ENCODE measurements at regions not wholly inside any gene's neighbourhood (a gene's known extent, or its start where the extent isn't known, plus 50 kb on each side); places are given as distances from the start of the nearest gene placed in this dataset.

DNA sequence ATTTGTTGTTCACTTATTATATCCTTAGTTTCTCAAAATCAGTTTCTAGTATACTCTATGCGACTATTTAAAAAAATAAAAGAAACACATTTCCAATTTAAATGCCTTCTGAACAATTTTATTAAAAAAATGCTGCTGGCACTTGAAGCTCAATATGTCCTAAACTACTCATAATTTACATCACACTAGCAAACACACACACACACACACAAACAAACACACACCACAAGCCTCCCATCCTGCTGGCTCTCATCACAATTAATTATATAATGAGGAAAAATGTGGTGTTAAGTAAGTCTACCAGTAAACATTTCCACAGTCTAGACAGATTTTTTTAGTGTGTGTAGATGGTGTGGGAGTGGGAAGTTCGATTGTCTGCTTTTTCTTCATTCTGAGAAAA, 350.3 kb downstream of the AASDHPPT start:
- CTCF ChIA-PET, result no interaction called here
- Mint-ChIP-seq H3K36me3 (ENCODE audit: low read depth) (no peaks in the 10 kb centered on the region), H3K4me1 (ENCODE audit: low read depth) (no peaks in the 10 kb centered on the region), H3K27me3 (no peaks in the 10 kb centered on the region), H3K27ac (no peak overlapping the region), H3K9me3 (no peaks in the 10 kb centered on the region), H3K4me3 (no peak overlapping the region)
- POLR2A ChIA-PET, result no interaction called here
- intact Hi-C loops (cut with micrococcal nuclease), result no loop called here
- DNase-seq (no peak), ATAC-seq (no peak)
- TF ChIP-seq, protein P1, sequence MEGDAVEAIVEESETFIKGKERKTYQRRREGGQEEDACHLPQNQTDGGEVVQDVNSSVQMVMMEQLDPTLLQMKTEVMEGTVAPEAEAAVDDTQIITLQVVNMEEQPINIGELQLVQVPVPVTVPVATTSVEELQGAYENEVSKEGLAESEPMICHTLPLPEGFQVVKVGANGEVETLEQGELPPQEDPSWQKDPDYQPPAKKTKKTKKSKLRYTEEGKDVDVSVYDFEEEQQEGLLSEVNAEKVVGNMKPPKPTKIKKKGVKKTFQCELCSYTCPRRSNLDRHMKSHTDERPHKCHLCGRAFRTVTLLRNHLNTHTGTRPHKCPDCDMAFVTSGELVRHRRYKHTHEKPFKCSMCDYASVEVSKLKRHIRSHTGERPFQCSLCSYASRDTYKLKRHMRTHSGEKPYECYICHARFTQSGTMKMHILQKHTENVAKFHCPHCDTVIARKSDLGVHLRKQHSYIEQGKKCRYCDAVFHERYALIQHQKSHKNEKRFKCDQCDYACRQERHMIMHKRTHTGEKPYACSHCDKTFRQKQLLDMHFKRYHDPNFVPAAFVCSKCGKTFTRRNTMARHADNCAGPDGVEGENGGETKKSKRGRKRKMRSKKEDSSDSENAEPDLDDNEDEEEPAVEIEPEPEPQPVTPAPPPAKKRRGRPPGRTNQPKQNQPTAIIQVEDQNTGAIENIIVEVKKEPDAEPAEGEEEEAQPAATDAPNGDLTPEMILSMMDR (IDR thresholded peaks at IDR 0.05), result no peak

DNA sequence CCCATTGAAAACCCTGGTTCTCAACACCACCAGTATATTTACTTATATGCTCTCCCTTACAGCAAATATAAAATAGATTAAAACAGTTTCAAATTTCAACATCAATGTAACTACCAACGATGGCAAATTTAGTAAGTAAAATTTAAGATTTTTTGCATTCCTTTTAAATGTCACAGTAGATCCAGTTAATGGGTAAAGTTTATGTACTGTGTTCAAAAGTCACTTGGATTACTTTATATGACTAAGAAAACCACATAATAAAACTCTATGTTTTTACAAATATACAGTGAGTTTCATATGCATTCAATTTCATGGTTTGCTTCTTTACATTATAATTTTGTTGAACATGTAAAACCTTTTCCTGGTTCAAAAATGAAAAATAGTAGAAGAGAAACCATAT, 364.6 kb downstream of the AASDHPPT start:
- ATAC-seq, result no peak
- TF ChIP-seq, protein P1 (IDR thresholded peaks at IDR 0.05), result no peak
- Mint-ChIP-seq H3K36me3 (ENCODE audit: low read depth) (no peaks in the 10 kb centered on the region), H3K27me3 (no peaks in the 10 kb centered on the region), H3K4me3 (no peak overlapping the region), H3K27ac (no peak overlapping the region), H3K4me1 (ENCODE audit: low read depth) (no peaks in the 10 kb centered on the region), H3K9me3 (no peaks in the 10 kb centered on the region)
- CTCF ChIA-PET, result no interaction called here
- no peak for DNase-seq
- POLR2A ChIA-PET, result no interaction called here
- intact Hi-C loops (cut with micrococcal nuclease), result no loop called here

DNA sequence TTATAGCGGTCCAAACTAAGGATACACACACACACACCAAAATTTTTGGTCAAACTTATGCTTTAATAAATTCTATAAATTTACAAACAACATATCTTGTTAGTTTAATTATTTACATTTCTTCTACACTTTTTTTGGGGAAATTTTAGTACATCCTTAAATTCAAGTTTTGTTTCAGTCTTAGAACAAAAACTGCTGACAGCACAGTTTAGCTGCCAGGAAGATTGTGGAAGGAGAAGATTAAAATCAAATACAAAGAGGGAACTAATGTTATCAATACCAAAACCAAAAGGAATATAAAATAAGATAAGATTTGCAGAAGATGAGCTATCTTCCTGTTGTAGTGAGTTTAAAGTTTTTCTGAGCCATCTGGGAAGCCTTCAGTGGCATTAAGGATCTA, 368.8 kb downstream of the AASDHPPT start:
- POLR2A ChIA-PET, result no interaction called here
- Mint-ChIP-seq H3K27ac (no peak overlapping the region), H3K27me3 (no peaks in the 10 kb centered on the region), H3K4me3 (no peak overlapping the region), H3K9me3 (peaks cover 2% of the 10 kb centered on the region), H3K4me1 (ENCODE audit: low read depth) (no peaks in the 10 kb centered on the region), H3K36me3 (ENCODE audit: low read depth) (no peaks in the 10 kb centered on the region)
- no peak for DNase-seq
- intact Hi-C loops (cut with micrococcal nuclease), result no loop called here
- no peak for ATAC-seq
- TF ChIP-seq, protein P1 (IDR thresholded peaks at IDR 0.05), result no peak
- CTCF ChIA-PET, result no interaction called here

DNA sequence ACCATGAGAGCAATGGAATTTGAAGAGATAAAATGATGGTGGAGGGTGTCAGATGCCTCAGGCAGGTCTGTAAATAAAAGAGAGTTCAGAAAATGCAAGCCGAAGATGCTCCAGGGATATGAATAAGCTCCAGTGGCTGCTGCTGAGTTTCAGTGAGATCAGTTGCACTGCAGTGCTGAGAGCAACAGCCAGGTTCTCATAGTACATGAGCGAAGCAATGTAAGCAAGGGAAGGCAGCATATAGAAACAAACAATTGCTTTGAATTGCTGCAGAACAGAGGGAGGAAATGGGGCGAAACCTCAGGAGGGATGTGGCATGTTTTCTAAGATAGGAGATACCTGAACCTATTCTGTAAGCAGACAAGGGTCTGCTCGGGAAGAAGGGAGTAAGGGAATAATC, 369.5 kb downstream of the AASDHPPT start:
- H3K27ac Mint-ChIP-seq, result no peak overlapping the region
- TF ChIP-seq, protein P1 (IDR thresholded peaks at IDR 0.05), result no peak
- ATAC-seq, result no peak
- DNase-seq, result no peak
- no peaks in the 10 kb centered on the region for H3K27me3 Mint-ChIP-seq
- no peak overlapping the region for H3K4me3 Mint-ChIP-seq
- H3K4me1 Mint-ChIP-seq (ENCODE audit: low read depth), result no peaks in the 10 kb centered on the region
- H3K36me3 Mint-ChIP-seq (ENCODE audit: low read depth), result no peaks in the 10 kb centered on the region
- ChIA-PET CTCF (no interaction called here), POLR2A (no interaction called here)
- peaks cover 3% of the 10 kb centered on the region for H3K9me3 Mint-ChIP-seq
- intact Hi-C loops (cut with micrococcal nuclease), result no loop called here

DNA sequence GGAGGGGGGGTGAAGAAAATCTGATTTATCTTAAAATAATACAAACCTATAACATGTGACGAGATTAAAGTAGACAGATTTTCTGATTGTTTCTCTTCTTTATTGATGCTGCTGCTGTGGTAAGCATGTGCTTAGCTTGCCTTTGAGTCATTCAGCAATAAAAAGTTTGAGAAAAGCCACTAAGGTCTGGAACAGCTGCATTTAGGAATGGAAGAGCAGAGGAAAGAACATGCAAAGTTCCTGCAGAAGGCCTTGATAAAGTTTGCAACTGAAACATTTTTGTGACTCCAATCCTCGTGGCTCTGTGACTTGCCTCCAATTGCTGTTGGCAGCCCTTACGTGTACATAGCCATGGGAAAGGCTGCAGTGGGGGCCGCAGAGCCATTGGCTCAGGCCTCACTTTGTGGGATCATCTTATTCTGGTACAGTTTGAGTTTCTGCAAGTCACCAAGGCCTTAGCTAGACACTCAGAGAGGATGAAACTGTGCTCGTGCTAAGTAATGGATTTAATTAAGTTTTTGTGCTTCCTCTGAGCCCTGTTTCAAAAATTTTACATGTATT, 370.2 kb downstream of the AASDHPPT start:
- ChIA-PET CTCF (no interaction called here), POLR2A (no interaction called here)
- intact Hi-C loops (cut with micrococcal nuclease), result no loop called here
- Mint-ChIP-seq H3K36me3 (ENCODE audit: low read depth) (no peaks in the 10 kb centered on the region), H3K4me3 (no peak overlapping the region), H3K27me3 (no peaks in the 10 kb centered on the region), H3K27ac (no peak overlapping the region), H3K9me3 (peaks cover 3% of the 10 kb centered on the region), H3K4me1 (ENCODE audit: low read depth) (no peaks in the 10 kb centered on the region)
- TF ChIP-seq, protein P1 (IDR thresholded peaks at IDR 0.05), result no peak
- DNase-seq, result no peak
- no peak for ATAC-seq

Measured in activated CD8-positive, alpha-beta T cell treated with anti-CD3 and anti-CD28 coated beads for 36 hours (primary cell).